ENCODE measurements at regions not wholly inside any gene's neighbourhood (a gene's known extent, or its start where the extent isn't known, plus 50 kb on each side); places are given as distances from the start of the nearest gene placed in this dataset.
A peak's percentile ranks its signal among the peaks of the same experiment; 100 is the strongest.

DNA sequence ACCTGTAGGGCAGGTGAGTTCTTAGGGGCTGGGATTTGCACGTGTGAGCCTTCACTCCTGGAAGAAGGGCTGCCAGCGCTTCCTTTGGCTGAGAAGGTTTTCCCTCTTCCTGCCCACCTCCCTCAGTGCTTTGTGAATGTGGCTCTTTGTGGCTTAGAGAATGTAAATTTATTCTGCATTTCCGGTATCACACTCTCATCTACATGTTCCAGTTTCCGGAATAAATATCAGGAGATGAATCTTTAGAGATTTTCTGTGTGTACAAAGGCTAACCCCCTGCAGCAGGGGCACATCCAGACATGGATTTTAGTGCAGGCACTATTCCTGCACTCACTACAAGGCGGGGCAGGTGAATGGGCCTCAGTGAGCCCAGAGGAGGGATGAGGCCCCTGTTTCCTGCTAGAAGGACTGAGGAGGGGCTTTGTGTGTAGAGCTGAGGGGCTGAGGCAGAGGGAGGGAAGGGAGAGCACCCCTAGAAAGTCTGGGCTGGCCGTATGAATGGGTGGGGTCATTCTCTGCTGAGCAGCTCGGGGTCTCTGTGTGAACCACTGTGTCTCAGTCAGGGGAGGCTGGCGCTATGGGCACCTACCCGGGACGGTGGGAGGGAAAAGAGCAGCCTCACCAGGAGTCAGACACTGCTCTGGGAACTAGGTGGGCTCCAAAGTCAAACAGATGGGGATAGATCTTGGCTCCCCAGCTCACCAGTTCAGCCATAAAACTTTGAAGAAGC lies 207.5 kb downstream of the MATN1 start:
- DNase-seq (ENCODE audit: low read depth, low spot score), result no peak

DNA sequence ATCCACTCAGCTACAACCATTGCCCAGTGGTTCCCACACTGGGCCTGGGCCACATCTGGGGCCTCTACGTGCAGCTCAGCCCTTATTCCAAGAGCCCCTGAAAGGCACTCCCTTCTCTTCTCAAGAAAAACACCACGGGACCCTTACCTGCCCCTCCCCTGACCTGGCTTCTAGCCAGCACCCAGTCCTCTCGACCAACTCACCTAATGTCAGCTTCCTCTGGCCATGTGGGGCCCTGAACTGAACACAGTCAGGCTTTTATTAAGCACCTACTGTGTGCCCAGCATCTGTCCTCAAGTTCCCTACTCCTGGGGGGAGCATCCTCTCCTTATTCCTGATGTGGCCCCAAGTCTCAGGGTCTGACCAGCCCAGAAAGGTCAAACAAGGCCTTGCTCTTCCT lies 208.4 kb downstream of the MATN1 start:
- DNase-seq (ENCODE audit: low read depth, low spot score), result no peak

DNA sequence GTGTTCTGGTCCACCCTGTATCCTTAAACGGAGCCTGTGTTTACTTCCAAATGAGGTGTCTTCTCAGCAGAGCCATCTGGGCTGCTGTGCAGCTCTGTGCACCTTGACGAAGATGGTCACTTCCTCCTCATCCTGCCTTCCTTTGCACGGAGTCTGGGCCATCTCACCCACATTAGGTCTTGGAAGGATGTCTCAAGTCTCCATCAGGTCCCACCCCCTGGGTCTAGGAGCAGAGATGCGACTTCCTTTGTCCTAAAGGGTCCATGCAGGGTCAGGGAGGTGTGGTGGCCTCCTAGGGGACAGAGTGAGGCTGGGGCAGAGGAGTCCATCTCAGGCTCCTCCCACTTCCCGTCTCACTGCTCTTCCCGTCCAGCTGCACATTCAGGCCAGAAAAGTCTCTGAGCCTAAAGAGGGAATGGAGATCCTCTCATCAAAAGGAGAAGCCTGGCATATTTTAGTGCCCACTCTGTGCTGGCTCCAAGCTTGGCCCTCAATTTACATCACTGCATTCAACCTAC lies 209.2 kb downstream of the MATN1 start:
- DNase-seq (ENCODE audit: low read depth, low spot score), result no peak

DNA sequence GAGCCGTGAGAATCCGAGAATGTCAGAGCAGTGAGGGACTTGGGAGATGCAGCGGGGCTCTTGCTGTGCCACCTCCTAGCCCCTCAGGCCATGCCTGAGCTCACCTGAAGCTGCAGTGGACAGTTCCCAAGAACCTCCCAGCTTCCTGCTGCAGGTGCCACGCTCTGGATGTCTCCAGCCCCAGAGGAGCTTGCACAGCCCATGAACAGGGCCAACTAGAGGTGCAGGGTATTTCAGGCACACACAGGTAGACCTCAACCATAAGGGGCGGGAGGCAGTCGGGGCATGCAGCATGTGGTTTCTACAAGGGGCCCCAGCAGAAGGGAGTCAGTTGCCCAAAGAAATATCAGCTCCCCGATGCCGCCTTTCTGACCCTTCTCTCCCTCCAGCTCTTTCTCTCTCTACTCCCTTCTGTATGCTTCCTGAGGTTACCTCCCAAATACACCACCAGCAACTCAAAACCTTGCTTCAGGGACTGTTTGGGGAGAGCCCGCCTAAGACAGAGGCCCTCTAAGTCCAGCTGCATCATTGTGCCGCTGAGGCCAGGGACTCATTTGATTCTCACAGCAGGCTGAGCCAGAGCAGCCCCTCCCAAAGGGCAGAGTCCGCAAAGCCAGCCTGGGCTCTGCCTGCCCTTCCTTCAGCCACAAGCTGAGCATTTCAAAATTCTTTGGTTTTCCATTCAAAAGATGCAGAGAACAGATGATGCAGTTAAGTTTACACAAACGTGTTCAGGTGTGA lies 209.8 kb downstream of the MATN1 start:
- no peak for DNase-seq (ENCODE audit: low read depth, low spot score)

DNA sequence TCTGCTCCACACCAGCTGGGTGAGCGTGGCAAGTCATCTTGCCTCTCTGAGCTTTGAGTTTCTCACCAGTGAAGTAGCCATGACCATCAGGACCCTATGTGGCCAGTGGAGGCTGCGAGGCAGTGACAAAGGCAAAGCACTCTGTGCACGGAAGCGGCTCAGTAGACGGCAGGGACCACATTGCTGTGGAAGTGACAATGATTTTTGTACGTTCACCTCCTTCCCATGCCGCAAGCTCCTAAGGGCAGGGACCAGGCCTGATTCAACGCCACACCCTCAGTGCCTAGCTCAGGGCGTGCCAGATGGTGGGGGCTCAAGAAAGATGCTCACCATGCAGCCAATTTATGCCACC lies 210.5 kb downstream of the MATN1 start:
- no peak for DNase-seq (ENCODE audit: low read depth, low spot score)

DNA sequence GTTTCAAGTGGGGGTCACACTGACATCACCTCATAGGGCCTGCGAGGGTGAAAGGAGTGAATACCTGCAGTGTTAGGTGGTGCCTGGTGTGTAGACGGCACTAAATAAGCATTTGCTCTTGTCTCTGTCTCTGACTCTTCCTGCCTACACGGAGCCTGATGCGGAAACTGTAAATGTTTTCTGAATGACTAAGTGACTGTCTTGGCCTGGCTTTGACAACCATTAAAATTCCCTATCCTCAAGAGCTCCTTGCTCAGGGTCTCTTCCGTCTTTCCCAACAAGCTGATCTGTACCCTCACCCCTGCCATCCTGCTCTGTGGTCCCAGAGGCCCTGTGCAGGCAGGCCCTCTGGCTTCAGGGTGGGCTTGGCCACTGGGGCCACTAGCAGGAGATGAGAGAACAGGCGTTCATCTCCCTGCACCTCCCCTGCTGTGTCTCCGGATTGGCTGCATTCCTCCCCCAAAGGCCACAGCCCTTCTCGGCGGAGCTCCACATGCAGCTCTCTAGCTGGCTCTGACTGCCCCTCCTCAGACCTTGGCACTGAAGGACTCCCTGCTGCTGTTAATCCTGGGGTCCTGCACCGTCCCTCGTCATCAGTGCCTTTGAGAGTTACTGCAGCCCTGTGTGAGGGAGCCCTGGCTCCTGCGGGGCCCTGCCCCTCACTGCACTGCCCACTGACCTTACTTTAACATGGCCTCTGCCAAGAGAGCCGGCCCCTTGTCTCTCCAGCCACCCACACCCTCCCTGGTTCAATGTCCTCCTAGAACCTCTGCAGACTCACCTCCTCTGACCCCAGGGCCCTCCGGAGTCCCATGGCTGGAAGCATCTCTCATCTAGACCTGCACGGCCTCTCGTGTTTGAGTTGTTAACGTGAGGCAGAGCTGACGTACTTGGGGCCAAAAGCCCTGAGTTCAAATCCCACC lies 211.1 kb downstream of the MATN1 start:
- peak; percentile 44 for DNase-seq (ENCODE audit: low read depth, low spot score)

DNA sequence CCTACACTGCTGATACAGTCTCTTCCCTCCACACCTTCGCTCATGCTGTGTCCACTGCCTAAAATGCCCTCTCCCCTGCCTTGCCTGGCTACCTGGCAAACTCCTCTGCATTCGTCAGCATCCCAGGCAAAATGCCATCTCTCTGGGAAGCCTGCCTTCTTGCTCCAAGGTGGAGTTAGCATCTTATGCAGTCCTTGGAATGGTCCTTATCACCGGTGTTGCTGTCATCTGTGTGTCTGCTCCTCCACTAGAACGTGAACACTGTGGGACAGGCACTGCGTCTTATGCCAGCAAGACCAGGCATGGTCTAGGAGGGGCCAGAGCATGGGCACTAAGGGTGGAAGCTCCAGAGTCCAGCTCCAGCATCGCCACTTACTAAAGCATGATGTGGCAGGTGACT lies 211.8 kb downstream of the MATN1 start:
- no peak for DNase-seq (ENCODE audit: low read depth, low spot score)

DNA sequence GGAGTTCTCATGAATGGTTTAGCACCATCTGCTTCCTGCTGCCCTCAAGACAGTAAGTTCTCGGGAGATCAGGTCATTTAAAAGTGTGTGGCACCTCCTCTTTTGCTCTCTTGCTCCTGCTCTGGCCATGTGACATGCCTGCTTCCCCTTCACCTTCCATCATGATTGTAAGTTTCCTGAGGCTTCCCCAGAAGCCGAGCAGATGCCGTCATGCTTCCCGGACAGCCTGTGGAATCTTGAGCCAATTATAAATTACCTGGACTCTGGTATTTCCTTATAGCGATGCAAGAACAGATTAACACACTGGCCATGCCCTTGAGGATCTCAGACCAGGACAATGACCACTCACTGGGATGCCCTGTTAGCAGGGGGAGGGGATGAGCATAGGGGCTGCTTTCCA lies 212.3 kb downstream of the MATN1 start:
- no peak for DNase-seq (ENCODE audit: low read depth, low spot score)

DNA sequence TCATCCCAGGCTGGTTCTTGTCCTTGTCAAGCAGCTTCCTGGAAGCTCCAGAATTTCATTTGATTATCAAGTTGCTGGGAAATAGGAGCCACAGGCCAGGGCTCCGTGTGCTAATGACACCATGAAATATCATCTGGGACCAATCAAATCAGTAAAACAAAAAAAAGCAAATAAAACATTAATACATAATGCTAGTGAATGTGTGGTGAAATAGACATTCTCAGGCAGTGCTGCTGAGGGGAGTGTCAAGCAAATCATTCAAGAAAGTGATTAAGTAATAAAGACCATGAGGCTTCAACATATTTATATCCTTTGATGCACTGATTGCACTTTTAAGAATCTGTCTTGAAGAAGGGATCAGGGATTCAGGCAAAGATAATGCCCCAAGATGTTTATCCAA lies 213.7 kb downstream of the MATN1 start:
- DNase-seq (ENCODE audit: low read depth, low spot score), result no peak

DNA sequence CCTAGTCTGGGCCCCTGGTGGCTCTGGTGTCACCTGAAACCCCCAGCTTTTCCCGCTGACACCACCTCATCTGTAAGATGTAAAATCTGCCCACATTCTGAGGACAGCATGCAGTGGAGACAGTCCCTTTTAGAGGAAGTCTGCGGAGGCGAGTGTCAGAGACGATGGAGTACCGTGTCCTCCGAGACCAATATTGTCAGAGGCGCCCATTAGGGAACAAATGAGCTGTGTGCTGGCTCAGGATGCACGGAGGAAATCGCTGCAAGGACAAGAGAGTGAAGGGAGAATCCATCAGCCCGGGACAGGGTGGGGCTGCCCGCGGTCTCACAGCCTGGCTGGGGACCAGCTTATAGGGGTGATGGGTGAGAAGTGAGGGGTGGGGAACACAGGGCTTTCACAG lies 214.8 kb downstream of the MATN1 start:
- no peak for DNase-seq (ENCODE audit: low read depth, low spot score)

DNA sequence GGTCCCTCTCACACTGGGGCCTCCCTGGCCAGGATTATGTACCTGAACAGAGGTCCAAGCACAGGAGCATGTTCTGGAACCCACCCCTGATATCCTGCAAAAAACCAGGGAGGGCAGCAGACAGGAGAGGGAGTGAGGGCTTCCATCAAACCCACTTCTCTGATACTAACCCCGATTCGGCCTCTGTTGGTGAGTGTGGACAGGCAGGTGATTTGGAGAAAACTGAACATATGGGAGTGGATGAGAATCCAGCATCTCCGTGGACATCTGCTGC lies 215.3 kb downstream of the MATN1 start:
- DNase-seq (ENCODE audit: low read depth, low spot score), result no peak

DNA sequence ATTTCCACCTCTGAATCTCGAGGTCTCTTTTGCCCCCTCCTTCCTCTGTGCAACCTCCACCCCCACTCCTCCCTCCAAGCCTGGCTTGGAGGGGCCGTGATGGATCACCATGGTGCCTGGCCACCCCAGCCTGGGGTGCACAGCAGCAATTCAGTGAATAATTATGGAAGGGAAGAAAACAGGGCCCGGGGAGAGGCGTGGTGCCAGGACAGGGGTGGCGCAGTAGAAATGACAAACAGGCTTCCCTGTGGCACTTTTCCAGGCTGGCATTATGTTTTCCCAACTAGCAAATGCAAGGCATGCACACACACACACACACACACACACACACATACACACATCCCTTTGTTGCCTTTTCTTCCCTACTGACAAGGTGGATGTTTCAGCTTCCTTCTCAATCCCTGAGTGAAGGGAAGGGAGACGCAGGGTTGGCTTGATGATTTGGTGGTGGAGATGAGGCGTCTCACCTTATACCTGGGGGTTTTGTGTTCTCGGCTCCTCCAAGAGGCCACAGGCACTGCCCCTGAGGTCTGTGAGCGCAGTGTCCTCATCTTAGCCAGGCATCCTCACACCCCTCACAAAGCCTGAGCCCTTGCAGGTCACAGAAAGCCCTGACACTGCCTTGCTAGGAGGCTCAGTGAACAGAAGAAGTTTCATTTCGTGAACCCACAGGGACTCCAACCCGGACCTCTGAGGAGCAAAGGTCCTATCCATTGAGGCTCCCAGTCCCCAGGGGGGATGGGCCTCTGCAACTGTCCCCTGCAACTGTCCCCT lies 215.8 kb downstream of the MATN1 start:
- no peak for DNase-seq (ENCODE audit: low read depth, low spot score)

DNA sequence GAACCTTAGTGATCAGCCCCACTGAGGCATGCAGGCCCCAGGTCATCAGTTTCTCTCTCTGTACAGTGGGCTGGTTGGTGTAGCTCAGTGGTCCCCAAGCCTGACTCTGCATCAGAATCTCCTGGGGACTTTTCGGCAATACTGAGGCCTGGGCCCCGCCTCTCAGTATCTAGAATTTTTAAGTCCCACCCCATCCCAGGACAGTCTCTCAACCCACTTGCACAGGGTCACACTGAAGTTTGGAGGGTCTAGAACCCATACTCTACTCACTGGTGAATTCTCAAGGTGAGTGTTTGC lies 216.4 kb downstream of the MATN1 start:
- DNase-seq (ENCODE audit: low read depth, low spot score), result no peak

DNA sequence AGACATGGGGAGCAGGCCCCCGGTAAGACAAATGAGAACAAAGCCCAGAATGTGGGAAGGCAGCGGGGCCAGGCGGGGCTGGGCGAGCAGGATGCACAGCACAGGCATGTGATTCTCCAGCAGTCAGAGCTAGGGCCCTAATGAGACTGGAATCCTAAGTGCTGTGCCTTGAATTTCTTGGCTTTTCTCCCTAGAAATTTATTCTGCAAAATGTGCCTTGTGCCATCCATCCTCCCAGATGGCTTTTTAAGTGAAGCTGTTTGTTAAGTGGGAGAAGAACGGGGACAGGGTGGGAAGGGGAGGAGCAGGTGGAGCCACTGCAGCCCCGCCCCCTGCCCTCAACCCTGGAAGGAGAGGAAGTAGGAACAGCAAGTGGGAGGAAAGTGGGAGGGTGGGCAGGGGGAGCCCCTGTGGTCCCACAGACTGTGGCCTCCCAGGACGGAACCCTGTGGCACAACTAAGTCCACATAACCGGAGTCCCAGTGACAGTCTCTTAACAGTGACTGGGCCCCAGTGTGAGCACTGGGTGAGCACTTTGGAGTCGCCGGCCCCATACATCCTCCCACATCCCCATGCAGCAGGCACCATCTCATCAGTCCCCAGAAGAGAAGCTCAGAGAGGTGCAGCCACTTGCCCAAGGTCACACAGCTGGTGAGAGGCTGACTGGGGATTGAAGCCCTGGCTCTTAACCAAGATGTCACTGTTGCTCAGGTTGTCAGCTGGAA lies 216.9 kb downstream of the MATN1 start:
- no peak for DNase-seq (ENCODE audit: low read depth, low spot score)

DNA sequence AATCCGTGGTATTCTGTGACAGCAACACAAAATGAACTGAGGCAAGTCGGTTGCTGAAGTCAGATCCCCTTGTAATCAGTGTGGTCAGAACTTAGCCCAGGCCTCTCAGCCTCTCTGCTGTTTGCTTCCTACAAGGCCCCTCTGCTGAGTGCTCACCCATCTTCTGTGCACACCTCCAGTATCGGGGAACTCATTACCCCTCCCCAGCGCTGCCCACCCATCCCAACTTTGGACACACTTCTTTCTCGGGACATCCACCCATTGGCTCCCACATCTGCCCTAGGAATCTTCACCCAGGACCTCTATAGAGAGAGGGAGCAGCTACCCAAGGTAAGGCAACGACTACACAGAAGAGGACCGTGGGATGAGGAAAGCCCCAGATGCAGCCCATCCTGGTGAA lies 217.5 kb downstream of the MATN1 start:
- DNase-seq (ENCODE audit: low read depth, low spot score), result no peak

DNA sequence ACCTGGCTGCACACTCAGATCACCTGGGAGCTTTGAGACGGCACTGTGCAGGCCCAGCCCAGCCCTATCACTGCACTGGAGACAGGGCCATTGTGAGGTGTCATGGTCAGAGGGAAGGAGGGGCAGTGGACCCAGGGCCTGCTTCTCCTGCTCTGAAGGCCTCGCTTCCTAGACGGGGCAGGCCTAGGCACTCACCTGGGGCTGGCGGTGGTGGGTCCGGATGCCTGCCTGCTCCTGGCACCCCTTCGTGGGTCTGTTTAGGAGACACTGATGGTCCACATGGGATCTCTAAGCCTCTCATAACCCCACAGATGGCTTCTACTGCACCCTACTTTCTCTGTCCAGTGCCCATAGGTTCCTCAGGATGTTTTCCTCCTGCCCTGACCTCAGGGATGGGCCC lies 230.9 kb downstream of the MATN1 start:
- no peak for DNase-seq (ENCODE audit: low read depth, low spot score)

DNA sequence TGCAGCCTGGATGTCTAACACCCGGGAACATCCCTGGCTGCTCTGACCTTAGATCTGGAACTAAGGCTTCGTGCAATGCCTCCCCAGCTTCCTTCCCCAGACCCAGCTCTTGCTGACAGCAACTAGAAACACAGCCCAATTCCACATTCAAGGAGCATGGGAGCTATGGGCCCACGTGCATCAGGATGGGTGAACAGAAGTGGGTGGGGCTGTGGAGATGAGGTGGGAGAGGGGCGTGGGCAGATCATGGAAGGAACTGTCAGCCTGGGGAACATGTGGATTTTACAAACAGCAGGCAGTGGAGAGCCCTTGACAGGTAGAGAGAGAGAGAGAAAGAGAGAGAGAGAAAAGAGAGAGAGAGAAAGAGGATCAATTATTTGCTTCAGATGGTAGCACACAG lies 231.6 kb downstream of the MATN1 start:
- no peak for DNase-seq (ENCODE audit: low read depth, low spot score)

DNA sequence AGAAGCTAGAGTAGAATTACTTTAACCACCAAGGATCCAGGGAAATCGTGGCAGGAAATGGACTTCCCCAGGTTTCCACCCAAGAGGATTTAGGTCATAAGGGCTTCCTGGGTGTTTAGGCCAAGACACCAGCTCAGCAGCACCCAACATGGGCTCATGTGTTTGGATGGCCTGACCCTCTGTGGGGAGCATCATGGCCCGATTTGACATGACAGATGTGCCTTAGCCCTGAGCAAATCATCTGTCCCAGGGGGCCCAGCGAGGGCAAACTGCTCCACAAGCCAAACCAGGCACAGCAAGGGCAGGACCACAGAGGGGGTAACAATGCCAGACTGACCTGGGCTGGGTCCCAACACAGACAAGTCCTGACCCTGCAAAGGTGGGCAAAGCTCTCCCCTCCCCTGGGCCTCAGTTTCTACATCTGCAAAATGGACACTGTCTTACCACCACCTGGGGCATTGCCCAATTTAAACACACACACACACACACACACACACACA lies 232.8 kb downstream of the MATN1 start:
- DNase-seq (ENCODE audit: low read depth, low spot score), result no peak

DNA sequence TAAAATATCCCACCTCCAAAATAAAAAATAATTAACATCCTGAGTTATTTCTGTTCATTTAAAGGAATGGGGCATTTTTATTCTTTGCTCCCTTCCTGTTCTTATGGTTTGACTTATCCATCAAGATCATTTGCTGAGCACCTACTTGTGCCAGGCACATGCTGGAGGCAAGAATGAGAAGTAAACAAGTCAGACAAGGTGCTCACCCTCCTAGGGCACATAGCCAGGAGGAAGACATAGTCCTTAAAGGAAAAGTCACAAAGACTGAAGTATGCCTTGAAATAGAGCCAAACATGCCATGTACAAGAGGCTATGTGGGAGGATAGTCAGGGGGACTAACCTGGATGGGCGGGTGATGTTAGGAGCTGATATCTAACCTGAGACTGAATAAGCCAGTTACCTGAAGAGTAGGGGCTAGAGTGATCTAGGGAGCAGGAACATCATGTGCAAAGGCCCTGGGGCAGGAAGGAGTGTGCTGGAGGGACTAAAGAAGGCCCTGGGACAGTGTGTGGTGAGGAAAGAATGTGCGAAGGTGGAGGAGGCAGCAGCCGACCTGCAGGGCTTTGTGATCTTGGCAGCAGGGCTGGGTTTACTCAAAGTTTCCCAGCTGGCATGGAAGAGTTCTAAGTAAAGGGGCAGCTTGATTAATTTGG lies 233.5 kb downstream of the MATN1 start:
- no peak for DNase-seq (ENCODE audit: low read depth, low spot score)

DNA sequence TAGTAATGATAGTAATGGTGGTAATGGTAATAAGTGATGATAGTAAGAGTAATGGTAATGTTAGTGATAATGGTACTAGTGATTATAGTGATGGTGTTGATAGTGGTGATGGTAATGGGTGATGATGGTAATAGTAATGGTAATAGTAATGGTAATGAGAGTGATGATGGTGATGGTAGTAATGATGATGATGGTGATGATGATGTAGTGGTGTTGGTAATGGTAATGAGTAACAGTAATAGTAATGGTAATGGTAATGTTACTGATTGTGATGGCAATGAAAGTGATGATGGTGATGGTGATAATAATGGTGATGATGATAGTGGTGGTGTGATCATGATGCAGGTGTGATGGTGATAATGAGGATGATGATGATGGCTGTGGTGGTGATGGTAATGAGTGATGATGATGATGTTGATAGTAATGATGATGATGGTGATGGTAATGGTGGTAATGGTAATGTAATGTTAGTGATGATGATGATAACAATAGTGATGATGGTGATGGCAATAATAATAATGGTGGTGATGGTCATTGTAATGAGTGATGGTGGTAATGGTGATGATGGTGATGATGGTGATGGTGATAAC lies 235.0 kb downstream of the MATN1 start:
- no peak for DNase-seq (ENCODE audit: low read depth, low spot score)
